ENCODE measurements at regions not wholly inside any gene's neighbourhood (a gene's known extent, or its start where the extent isn't known, plus 50 kb on each side); places are given as distances from the start of the nearest gene placed in this dataset.
A peak's percentile ranks its signal among the peaks of the same experiment; 100 is the strongest.
"Not testable (repeated sequence)": the region's sequence is repeated elsewhere in the genome, so short reads cannot be mapped to it uniquely, and the experiment has no call there.

DNA sequence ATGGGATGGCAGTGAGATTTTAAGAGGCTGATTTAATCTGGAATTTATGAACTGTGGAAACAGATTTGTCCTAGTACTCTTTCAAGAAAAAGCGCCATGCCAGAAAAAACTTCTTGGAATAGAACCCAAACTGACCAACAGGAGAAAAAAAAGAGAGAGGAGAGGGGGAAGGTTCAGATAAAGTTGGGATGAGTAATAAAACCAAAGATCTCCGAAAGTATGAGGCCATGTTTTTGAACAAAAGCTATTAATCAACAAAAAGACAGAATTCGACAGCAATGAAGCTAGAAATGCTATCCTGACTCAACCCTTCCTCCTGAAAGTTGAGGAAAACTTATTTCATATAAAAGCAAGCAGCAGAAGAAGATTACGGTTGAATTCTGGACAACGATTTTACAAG, 135.5 kb downstream of the CEMIP2 start:
- no peak for DNase-seq (ENCODE audit: low spot score)

DNA sequence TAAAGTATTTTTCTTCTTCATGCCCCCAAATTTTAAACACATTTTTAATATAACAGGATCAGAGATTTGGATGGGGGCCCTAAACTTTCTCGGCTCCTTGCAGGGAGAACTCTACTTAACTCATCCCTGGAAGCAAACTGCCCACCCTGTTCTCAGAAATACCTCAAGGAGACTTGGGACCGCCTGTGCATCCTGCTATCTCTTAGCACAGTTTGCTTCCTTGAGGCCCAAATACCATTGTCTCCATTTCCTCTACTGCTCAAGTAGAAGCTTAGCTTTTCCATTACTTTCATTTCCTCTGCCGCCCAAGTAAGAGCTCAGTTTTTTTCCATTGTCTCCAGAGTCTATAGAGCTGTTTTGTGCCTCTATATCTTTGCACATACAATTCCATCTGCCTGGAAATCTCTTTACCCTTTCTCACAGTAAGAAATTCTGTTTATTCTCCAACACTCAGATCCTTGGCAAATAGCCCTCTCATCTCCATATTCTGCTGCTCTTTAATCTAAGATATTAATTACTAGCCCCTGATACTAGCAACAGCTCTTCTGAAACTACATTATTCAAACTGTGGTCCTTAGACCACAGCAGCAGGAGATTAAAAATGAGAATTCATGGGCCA, 137.8 kb downstream of the CEMIP2 start:
- DNase-seq (ENCODE audit: low spot score) = no peak

DNA sequence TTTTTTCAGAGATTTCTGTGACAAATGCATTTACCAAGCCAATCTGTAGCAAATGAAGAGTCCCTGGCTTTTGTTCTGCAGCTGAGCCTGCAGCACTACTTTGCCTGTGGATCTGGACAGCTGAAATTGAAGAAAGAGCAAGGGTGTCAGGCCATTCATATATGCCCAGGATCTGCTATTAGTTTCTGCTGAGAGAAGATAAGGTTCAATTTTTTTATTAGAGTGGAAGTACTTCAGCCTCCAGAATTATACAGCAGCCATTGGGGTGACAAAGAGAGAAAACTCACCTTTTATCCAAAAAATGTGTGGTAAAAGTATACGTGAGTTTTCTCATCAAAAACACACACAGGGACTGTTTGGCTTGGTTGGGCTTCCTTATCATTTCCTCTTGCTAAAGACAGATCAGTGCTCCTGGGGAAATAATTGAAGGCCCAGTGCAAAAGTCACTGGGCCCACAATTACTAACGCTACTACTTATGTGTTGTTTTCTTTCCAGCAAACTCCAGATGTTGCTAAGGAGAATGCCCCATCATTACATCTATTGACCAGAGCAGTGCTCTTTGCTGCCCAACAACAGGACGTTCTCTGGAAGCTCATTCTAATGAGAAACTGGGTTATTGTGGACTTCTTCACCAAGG, 138.6 kb downstream of the CEMIP2 start:
- DNase-seq (ENCODE audit: low spot score) = no peak

DNA sequence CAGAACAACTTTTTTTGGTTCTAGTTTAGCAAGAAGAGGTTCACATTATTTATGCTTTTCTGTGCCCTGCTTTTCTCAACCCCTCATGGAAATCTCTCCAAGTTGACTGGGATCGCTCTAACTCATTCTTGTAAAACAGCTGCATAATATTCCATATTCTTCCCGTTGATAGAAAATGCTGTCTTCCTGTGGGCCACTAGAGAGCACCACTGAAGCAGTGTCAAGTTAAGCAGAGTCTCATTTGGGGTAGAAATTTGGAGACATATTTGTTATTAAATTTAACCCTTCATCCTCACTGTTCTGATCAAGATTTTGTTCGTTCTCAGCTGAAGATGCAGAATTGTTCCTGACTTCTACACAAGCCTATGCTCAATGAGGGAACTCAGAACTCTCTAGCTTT, 140.1 kb downstream of the CEMIP2 start:
- no peak for DNase-seq (ENCODE audit: low spot score)

DNA sequence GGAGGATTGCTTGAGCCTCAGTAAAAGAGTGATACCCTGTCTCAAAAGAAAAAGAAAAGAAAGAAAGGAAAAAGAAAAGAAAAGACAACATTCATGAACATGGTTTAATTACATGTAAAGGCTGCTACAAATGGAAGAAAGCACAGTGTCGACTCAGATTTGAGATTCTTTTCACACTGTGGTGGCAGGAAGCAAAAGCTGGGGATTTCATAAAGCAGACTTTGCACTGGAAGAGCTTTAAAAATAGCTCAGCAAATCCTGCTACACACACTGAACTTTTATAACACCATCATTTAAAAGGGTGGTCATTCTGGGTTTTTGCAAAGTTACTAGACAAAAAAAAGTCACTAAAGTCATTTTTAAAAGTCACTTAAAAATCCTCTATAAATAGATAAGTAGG, 140.8 kb downstream of the CEMIP2 start:
- no peak for DNase-seq (ENCODE audit: low spot score)

DNA sequence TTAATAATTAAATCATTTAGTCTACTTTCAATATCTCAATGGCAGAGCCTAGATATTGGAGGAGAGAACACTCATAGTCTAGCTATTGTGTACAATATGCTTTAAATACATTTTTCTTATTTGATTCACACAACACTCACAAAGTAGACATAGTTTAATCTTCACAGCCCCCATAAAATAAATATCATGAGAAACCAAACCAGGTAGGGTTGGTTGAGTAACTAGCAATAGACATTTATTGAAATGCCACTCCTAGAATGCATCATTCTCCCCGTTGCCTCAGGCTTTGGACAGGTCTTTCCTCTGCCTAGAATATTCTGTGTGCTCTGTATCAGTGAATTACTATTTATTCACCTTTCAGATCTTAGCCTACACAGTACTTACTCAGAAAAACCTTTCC, 141.9 kb downstream of the CEMIP2 start:
- no peak for DNase-seq (ENCODE audit: low spot score)

DNA sequence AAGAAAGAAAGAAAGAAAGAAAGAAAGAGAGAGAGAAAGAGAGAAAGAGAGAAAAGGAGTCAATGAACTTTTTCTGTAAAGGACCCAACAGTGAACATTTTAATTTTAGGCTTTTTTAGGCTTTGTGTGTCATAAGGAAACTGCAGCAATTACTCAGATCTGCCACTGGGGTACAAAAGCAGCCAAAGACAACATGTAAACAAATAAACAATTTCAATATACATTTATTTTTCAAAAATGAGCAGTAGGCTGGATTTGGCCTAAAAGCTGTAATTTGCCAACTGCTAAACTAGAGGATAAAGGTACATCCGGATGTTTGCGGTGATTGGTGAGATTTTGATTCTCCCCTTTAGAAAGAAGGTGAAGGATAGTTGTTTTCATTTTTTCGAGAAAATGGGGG, 143.6 kb downstream of the CEMIP2 start:
- no peak for DNase-seq (ENCODE audit: low spot score)

DNA sequence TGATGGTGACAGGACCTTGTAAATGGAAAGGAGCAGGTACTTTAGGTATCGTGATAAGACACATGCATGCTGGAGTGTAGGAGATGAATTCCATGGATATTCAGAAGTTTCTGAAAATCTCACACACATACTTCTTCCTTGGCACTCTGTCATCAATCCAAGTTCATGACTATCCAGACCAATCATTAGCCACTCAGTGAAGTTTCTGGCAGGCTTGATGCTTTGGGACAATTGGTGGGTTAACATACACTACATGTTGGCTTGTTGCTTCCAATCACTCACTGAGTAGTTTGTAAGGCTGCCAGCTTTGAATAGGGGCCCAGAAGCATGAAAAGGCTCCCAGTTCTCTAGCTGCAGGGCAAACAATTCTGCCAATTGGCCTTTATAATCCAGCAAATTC, 147.6 kb downstream of the CEMIP2 start:
- no peak for DNase-seq (ENCODE audit: low spot score)

DNA sequence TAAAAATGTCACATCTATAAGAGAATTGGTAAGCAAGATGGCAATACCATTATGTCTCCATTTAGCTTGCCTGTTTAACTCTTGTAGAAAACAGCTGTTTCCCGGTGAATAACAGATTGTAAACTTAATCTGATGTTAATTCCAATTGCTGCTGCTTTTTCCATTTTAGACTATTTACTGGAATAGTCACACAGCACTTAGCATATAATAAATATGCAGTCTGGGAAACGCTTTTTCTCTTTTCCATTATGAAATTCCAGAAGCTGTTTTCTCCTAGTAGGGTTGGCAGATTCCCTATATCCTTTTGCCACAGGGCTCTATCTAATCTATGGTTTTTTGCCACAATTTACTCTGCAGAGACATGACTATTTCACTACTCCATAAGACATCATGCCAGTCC, 148.0 kb downstream of the CEMIP2 start:
- no peak for DNase-seq (ENCODE audit: low spot score)

DNA sequence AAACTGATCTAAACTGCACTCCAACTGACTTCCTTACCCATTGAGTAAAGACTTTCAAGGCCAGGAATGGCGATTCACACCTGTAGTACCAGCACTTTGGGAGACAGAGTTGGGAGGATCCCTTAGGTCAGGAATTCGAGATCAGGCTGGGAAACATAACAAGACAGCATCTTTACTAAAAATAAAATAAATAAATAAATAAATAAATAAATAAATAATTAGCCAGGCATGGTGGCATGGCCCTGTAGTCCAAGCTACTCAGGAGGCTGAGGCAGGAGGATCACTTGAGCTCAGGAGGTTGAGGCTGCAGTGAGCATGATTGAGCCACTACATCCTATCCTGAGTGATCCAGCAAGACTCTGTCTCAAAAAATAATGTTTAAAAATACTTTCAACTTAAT, 148.4 kb downstream of the CEMIP2 start:
- DNase-seq (ENCODE audit: low spot score) = no peak

DNA sequence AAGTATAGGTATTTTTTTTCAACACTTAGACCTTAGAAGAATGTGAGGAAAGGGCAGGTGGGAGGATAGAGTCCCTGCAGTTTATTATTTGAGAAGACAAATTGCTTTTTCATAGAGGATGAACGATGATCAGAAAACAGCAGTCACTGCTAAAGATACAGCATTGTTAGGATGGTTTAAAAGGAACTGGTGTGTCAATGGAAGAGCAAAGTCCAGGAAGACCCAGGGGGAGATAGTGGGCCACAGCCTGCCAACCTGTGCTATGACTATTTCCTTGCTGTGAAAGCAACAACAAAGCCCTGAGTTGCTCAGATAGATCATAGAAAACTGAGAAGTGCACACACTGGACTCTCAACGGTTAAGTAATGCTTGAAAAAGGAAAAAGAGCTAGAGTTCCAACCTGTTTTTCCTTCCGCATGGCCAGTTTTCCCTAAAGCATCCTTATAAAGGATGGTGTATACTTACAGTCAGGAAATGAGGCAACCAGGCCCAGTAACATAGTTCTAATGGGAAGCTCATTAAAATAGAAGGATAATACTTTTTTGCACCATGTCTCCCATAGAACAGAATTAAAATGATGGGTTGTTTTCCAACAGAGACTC, 153.8 kb downstream of the CEMIP2 start:
- no peak for DNase-seq (ENCODE audit: low spot score)

DNA sequence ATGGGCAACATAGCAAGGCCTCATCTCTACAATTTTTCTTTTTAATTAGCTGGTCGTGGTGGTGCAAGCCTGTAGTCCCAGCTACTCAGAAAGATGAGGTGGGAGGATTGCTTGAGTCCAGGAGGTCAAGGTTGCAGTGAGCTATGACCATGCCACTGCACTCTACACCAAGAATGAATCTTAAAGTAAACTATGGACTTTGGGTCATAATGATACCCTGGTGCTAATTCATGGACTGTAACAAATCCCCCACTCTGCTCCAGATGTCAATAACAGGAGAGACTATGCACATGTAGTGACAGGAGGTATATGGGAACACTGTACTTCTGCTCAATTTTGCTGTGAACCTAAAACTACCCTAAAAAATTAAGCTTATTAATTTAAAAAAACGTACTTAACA, 155.4 kb downstream of the CEMIP2 start:
- no peak for DNase-seq (ENCODE audit: low spot score)

DNA sequence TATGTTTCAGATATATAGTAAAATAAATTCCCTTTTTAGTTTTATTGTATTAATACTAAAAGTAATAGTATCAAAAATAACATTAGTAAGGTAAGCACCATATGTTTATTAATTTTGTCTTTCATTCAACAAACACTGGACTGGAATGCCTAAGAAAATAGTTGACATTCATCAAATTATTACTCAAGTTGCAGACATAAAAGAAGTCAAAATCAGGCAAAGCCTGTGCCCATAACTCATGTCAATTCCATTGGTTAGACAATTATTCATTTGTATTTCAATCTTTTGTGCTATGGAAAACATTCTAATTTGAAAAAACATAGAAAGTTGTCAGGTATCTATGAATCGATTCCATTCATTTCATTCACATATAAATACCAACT, 158.9 kb downstream of the CEMIP2 start:
- DNase-seq (ENCODE audit: low spot score) = peak; percentile 7

DNA sequence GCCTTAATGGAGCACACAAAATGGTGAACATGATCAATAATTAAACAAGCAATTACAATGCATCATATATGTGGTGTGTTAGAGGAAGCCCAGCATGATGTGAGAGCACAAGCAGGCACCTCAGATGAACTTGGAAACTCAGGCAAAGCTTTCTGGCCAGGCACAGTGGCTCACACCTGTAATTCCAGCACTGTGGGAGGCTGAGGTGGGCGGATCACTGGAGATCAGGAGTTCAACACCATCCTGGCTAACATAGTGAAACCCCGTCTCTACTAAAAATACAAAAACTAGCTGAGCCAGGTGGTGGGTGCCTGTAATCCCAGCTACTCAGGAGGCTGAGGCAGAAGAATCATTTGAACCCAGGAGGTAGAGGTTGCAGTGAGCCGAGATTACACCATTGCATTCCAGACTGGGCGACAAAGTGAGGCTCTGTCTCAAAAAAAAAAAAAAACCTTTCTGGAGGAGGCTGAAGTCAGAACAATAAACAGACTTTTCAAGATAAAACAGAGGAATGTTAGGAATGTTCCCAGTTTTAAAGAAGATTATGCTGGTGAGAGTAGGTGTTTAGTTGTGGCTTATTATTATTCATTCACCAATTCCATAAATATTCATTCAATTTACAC, 159.4 kb downstream of the CEMIP2 start:
- DNase-seq (ENCODE audit: low spot score) = peak; percentile 39

DNA sequence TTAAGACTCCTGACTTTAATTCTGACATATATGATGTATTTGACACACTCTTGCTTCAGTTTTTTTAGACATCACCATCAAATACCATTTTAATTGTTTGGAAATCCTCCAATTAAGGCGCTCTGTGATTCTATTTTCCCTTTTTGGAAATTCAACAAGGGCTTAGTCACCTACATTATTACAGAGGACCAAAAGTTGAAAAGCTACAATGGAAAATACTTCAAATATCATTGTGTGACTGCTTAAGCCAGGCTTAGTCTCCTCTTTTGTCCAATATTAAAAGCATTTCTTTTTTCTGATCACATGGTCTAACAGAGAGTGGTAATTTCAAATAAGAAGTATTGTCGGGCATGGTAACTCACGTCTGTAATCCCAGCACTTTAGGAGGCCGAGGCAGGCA, 160.3 kb downstream of the CEMIP2 start:
- no peak for DNase-seq (ENCODE audit: low spot score)

DNA sequence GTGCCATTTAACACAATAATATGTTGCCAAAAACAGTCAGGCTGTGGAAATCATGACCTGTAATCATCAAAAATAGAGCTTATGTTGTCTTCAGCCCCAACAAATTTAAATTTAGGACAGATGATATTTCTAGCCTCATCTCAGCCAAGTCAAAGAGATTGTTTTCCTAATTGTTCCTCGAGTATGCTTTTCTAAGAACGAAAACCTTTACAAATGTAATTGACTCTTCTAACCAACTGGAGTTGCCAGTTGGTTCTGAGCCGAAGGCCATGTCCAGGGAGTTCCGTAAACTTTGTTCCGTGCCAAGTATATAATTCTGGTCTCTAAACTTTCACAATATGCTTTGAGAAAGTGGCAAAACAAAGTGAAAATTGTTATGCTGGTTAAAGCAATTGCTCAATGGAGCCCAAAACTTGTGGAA, 160.8 kb downstream of the CEMIP2 start:
- no peak for DNase-seq (ENCODE audit: low spot score)

DNA sequence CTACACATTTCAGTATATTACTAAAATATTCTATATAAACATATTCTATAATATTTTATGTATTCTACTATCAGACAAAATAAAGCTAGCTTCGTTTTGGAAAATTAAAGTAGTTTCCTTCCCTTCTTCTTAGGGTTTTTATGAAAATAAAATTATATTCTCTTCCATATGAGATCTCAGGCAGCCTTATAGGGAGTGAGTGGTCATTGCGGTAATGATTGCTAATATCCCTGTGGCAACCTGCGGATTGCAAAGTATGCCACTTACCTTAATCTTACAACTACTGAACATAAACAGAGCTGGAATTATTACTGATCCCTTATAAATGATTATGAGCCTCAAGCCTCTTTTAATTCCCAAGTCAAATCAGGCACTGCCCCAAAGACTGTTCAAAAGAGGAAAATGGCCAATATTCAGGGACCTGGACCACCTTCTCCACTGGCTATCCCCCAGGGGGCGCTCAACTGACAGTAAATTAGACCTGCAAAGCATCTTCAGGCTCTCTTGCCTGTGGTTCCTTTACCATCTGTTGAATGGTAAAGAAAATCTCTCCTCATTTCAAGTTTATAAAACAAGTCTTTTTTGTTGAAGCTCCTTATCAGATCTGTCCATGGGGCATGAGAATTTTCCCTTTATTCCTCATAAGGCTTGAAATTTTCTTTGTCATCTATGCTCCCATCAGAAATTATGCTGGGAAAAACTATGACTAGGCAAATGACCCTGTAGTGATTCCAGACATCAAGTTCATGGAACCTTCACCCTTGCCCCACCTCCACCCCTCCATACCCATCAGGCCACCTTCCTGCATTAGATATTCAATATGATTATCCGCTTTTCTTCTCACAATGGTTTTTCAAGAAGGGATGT, 163.9 kb downstream of the CEMIP2 start:
- peak; percentile 74 for DNase-seq (ENCODE audit: low spot score)

DNA sequence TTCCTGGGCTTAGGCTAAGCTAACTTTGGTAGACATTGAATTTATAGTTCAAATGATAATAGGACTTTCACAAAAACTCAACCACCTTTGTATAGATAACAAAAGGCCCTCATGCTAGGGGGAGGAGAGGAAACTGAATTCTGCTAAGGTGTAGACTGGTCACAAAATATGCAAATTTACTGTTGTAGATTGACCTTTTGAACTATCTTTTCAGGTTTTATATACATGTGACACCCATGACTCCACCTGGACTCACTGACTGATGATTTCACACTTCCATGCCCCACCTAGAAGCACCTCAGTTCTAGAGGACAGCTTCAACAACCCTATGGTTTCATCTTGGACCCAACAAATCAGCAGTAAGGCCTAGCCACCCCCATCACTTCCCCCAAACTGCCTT, 165.7 kb downstream of the CEMIP2 start:
- DNase-seq (ENCODE audit: low spot score) = no peak

DNA sequence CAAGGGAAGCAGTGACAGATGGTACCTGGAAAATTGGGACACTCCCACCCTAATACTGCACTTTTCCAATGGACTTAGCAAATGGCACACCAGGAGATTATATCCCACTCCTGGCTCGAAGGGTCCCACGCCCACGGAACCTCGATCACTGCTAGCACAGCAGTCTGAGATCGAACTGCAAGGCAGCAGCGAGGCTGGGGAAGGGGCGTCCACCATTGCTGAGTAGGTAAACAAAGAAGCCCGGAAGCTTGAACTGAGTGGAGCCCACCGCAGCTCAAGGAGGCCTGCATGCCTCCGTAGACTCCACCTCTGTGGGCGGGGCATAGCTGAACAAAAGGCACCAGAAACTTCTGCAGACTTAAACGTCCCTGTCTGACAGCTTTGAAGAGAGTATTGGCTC, 172.6 kb downstream of the CEMIP2 start:
- not testable (repeated sequence) for DNase-seq (ENCODE audit: low spot score)

DNA sequence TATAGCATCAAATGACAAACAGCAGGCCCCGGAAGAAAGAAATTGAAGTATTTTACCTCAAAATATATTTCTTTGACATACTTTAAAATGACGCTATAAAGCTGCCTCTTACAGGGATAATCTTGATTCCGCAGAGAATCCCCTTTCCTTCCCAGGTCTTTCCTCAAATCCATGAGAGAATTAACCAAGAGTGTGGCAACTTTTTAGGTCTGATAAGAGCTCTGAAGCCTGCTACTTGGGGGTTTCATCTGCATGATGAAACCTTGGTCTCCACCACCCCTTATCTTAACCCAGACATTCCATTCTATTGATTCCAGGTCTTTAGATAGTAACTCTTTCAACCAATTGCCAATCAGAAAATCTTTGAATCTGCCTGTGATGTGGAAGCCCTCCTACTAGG, 173.8 kb downstream of the CEMIP2 start:
- DNase-seq (ENCODE audit: low spot score) = no peak

DNA sequence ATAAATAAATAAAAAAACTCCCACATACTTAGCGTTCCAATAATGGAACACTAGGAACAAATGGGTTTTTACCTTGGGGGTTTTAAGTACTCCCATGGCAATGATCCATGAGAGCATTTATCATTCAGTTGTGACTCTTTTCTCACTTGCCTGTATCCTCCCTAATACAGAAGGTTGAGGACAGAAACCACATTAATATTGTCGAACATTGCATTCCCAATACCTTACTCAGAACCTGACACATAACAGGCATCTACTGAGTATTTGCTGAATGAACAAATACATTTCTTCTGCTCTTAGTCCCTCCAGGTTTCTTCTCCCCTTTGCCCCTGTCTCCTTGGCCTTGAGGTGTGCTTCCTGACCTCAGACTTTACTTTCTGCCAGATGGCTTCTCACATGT, 175.9 kb downstream of the CEMIP2 start:
- no peak for DNase-seq (ENCODE audit: low spot score)

DNA sequence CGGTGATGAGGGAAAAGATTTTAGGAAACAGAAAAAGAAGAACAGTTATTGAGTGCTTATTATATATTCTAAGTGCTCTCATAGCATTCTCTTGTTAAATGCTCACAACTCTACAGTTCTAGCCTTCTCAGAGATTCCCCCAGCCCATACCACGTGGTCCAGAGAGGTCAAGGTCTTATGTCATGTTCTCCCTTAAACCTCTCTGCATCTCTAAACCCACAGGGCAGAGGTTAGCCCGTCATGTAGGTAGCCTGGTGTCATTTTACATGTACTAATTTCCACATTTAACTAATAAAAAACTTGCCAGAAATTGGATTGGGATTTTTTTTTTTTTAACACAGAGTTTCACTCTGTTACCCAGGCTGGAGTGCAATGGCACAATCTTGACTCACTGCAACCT, 178.0 kb downstream of the CEMIP2 start:
- DNase-seq (ENCODE audit: low spot score) = no peak
